Parathyroid adenoma (tissue), 2 donors: ENCODE measurements at regions not wholly inside any gene's neighbourhood (a gene's known extent, or its start where the extent isn't known, plus 50 kb on each side); places are given as distances from the start of the nearest gene placed in this dataset.

Experiments used
- H2AFZ ChIP-seq: fragments of 300-600 bp; sonication (generic); one replicate; pipeline ENCODE4 v1.7.0; 2017; ENCODE audit warnings: antibody characterized with exemption, mild to moderate bottlenecking
- H3K27ac ChIP-seq: fragments of 300-600 bp; sonication (generic); one replicate; pipeline ENCODE4 v1.7.0; 2017
- H3K27me3 ChIP-seq: fragments of 300-600 bp; sonication (generic); one replicate; pipeline ENCODE4 v1.7.0; 2017; ENCODE audit warnings: low read length; ENCODE audit not compliant: control insufficient read depth, insufficient read depth
- H3K36me3 ChIP-seq: fragments of 300-600 bp; sonication (generic); one replicate; pipeline ENCODE4 v1.7.0; 2017; ENCODE audit warnings: low read length; ENCODE audit not compliant: control insufficient read depth, insufficient read depth
- H3K4me1 ChIP-seq: fragments of 300-600 bp; sonication (generic); one replicate; pipeline ENCODE4 v1.7.0; 2017; ENCODE audit warnings: control low read depth
- H3K4me2 ChIP-seq: fragments of 300-600 bp; sonication (generic); one replicate; pipeline ENCODE4 v1.7.0; 2017; ENCODE audit warnings: low read length
- H3K4me3 ChIP-seq: fragments of 300-600 bp; sonication (generic); one replicate; pipeline ENCODE4 v1.7.0; 2017; ENCODE audit warnings: low read depth, low read length
- H3K79me2 ChIP-seq: fragments of 300-600 bp; sonication (generic); one replicate; pipeline ENCODE4 v1.7.0; 2017; ENCODE audit warnings: control low read depth
- H3K9ac ChIP-seq: fragments of 300-600 bp; sonication (generic); one replicate; pipeline ENCODE4 v1.7.0; 2017; ENCODE audit warnings: mild to moderate bottlenecking
- H3K9me3 ChIP-seq: fragments of 300-600 bp; sonication (generic); one replicate; pipeline ENCODE4 v1.7.0; 2017; ENCODE audit warnings: low read length; ENCODE audit not compliant: control insufficient read depth
- CTCF ChIP-seq: fragments of 300-600 bp; sonication (generic); IDR thresholded peaks from one replicate; pipeline ENCODE4 v1.7.0; 2017; ENCODE audit warnings: antibody characterized with exemption, mild to moderate bottlenecking
- donor health status: primary hyperparathyroidism.

DNA sequence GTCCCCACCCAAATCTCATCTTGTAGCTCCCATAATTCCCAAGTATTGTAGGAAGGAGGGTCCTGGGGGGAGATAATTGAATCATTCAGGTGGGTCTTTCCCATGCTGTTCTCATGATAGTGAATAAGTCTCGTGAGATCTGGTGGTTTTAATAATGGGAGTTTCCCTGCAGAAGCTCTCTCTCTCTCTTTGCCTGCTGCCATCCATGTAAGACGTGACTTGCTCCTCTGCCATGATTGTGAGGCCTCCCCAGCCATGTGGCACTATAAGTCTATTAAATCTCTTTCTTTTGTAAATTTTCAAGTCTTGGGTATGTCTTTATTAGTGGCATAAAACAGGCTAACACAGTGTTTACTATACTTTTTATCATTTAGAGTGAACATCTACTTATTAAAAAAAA lies 338.8 kb downstream of the ANKRD7 start:
- no peaks in the 10 kb centered on the region for H3K36me3 ChIP-seq
- H2AFZ ChIP-seq: no peak overlapping the region
- H3K4me3 ChIP-seq: no peak overlapping the region
- no peak for TF ChIP-seq CTCF
- H3K79me2 ChIP-seq: no peaks in the 10 kb centered on the region
- H3K27ac ChIP-seq: no peak overlapping the region
- no peaks in the 10 kb centered on the region for H3K4me1 ChIP-seq
- no peaks in the 10 kb centered on the region for H3K9me3 ChIP-seq
- H3K4me2 ChIP-seq: no peak overlapping the region
- no peaks in the 10 kb centered on the region for H3K27me3 ChIP-seq
- no peak overlapping the region for H3K9ac ChIP-seq

DNA sequence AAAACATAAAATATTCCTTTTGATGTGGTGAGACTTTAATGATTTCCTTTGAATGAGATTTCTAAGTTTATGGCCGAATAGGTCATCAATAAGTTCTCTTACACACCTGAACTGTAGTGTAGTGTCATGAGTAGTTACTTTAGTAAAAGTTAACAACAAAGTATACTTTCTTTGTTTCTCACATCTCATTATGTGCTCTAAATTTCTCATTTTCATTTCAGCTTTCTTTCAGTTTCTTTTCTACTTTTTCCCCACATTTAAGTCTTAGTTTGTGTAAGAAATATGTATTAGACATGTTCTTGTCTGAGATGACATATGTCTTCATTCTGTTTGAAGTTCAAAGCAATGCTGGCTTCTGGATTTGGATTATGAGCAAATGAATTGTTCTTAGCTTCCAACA lies 348.1 kb downstream of the ANKRD7 start:
- H3K36me3 ChIP-seq: no peaks in the 10 kb centered on the region
- no peak overlapping the region for H3K4me3 ChIP-seq
- H3K79me2 ChIP-seq: no peaks in the 10 kb centered on the region
- no peaks in the 10 kb centered on the region for H3K9me3 ChIP-seq
- TF ChIP-seq CTCF: no peak
- H3K4me1 ChIP-seq: no peaks in the 10 kb centered on the region
- no peak overlapping the region for H2AFZ ChIP-seq
- H3K4me2 ChIP-seq: no peak overlapping the region
- H3K9ac ChIP-seq: no peak overlapping the region
- no peaks in the 10 kb centered on the region for H3K27me3 ChIP-seq
- H3K27ac ChIP-seq: no peak overlapping the region

- H3K4me2 ChIP-seq: no peak overlapping the region
- H3K79me2 ChIP-seq: no peaks in the 10 kb centered on the region
- H3K4me3 ChIP-seq: no peak overlapping the region
- no peaks in the 10 kb centered on the region for H3K27me3 ChIP-seq
- TF ChIP-seq CTCF: no peak
- no peaks in the 10 kb centered on the region for H3K36me3 ChIP-seq
- no peak overlapping the region for H3K9ac ChIP-seq
- no peaks in the 10 kb centered on the region for H3K9me3 ChIP-seq
- no peaks in the 10 kb centered on the region for H3K4me1 ChIP-seq
- no peak overlapping the region for H2AFZ ChIP-seq
- H3K27ac ChIP-seq: no peak overlapping the region
Observed at GRCh38 chr7:118573085-118573484, 348.6 kb downstream of the ANKRD7 start.

- no peaks in the 10 kb centered on the region for H3K9me3 ChIP-seq
- no peak for TF ChIP-seq CTCF
- H3K27ac ChIP-seq: no peak overlapping the region
Observed at GRCh38 chr7:118575393-118575948, 351.0 kb downstream of the ANKRD7 start.

DNA sequence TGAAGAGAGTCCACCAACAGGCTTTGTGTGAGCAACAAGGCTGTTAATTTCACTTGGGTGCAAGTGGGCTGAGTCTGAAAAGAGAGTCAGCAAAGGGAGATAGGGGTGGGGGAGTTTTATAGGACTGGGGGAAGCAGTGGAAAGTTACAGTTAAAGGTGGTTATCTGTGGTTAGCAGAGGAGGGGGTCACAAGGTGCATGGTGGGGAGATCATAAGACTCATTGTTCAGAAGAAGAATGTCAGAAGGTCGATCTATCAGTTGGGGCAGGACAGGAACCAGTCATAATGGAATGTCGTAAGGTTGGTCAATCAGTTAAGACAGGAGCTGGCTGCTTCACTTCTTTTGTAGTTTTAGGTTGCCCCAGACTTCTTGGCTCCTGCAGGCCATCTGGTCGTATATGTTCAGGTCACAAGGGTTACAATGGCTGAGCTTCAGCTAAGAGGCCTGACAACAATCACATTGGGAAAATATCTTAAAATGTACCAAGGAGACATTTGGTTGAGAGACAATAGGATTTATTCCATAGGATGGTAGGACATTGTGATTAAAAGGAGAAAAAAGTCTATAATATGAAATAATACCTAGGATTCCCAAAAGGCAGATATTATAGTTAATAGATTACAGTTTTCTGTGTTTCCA lies 356.4 kb downstream of the ANKRD7 start:
- no peak overlapping the region for H3K9ac ChIP-seq
- H3K4me2 ChIP-seq: no peak overlapping the region
- H3K4me1 ChIP-seq: no peaks in the 10 kb centered on the region
- H3K9me3 ChIP-seq: no peaks in the 10 kb centered on the region
- no peak overlapping the region for H3K4me3 ChIP-seq
- no peaks in the 10 kb centered on the region for H3K36me3 ChIP-seq
- H3K79me2 ChIP-seq: no peaks in the 10 kb centered on the region
- TF ChIP-seq CTCF: no peak
- no peak overlapping the region for H3K27ac ChIP-seq
- no peak overlapping the region for H2AFZ ChIP-seq
- no peaks in the 10 kb centered on the region for H3K27me3 ChIP-seq

More at GRCh38 chr7:118575393-118575948, 351.0 kb downstream of the ANKRD7 start:
- no peak overlapping the region for H3K4me3 ChIP-seq
- no peak overlapping the region for H3K4me2 ChIP-seq
- H3K4me1 ChIP-seq: no peaks in the 10 kb centered on the region
- H3K36me3 ChIP-seq: no peaks in the 10 kb centered on the region
- H2AFZ ChIP-seq: no peak overlapping the region
- H3K79me2 ChIP-seq: no peaks in the 10 kb centered on the region
- H3K9ac ChIP-seq: no peak overlapping the region
- H3K27me3 ChIP-seq: no peaks in the 10 kb centered on the region
